ENCODE measurements at regions not wholly inside any gene's neighbourhood (a gene's known extent, or its start where the extent isn't known, plus 50 kb on each side); places are given as distances from the start of the nearest gene placed in this dataset.

- TF ChIP-seq CTCF (IDR thresholded peaks at IDR 0.05) = no peak
- no peak for TF ChIP-seq POLR2A (IDR thresholded peaks at IDR 0.05)
Observed at GRCh38 chr10:120342115-120342714, 114.8 kb upstream of the PLPP4 start.
